ENCODE measurements at regions not wholly inside any gene's neighbourhood (a gene's known extent, or its start where the extent isn't known, plus 50 kb on each side); places are given as distances from the start of the nearest gene placed in this dataset.

GRCh38 chr6:16811277-16811979, 50.2 kb upstream of the ATXN1 start:
- no peak for TF ChIP-seq EP300 (IDR thresholded peaks at IDR 0.05; ENCODE audit: low read depth)
- TF ChIP-seq CTCF (IDR thresholded peaks at IDR 0.05) = no peak
